ENCODE measurements at regions not wholly inside any gene's neighbourhood (a gene's known extent, or its start where the extent isn't known, plus 50 kb on each side); places are given as distances from the start of the nearest gene placed in this dataset.

GRCh38 chr2:81283081-81283480 is 978.5 kb upstream of the LRRTM1 start:
- no peak for TF ChIP-seq CTCF (IDR thresholded peaks at IDR 0.05; ENCODE audit: low read depth, low read length)
- no peak overlapping the region for H3K4me3 ChIP-seq (ENCODE audit: low read depth, low read length)

GRCh38 chr2:81282151-81282769 is 977.7 kb upstream of the LRRTM1 start:
- no peak overlapping the region for H3K4me3 ChIP-seq (ENCODE audit: low read depth, low read length)
- no peak for TF ChIP-seq CTCF (IDR thresholded peaks at IDR 0.05; ENCODE audit: low read depth, low read length)

- no peak overlapping the region for H3K4me3 ChIP-seq (ENCODE audit: low read depth, low read length)
- TF ChIP-seq CTCF (IDR thresholded peaks at IDR 0.05; ENCODE audit: low read depth, low read length), result no peak
These were observed 972.0 kb upstream of the LRRTM1 start for GRCh38 chr2:81276595-81276994.

GRCh38 chr2:81266106-81266505 is 961.6 kb upstream of the LRRTM1 start:
- H3K4me3 ChIP-seq (ENCODE audit: low read depth, low read length), result no peak overlapping the region
- TF ChIP-seq CTCF (IDR thresholded peaks at IDR 0.05; ENCODE audit: low read depth, low read length), result no peak

- H3K4me3 ChIP-seq (ENCODE audit: low read depth, low read length), result no peak overlapping the region
These were observed 959.4 kb upstream of the LRRTM1 start for GRCh38 chr2:81263989-81264388.

GRCh38 chr2:81260320-81260719 is 955.8 kb upstream of the LRRTM1 start:
- TF ChIP-seq CTCF (IDR thresholded peaks at IDR 0.05; ENCODE audit: low read depth, low read length), result no peak
- no peak overlapping the region for H3K4me3 ChIP-seq (ENCODE audit: low read depth, low read length)

More at GRCh38 chr2:81263989-81264388, 959.4 kb upstream of the LRRTM1 start:
- TF ChIP-seq CTCF (IDR thresholded peaks at IDR 0.05; ENCODE audit: low read depth, low read length), result no peak

- TF ChIP-seq CTCF (IDR thresholded peaks at IDR 0.05; ENCODE audit: low read depth, low read length), result no peak
- H3K4me3 ChIP-seq (ENCODE audit: low read depth, low read length), result no peak overlapping the region
These were observed 945.7 kb upstream of the LRRTM1 start for GRCh38 chr2:81250270-81250669.
